Endometrium (tissue), 2 donors: ENCODE measurements at regions not wholly inside any gene's neighbourhood (a gene's known extent, or its start where the extent isn't known, plus 50 kb on each side); places are given as distances from the start of the nearest gene placed in this dataset.
"Not testable (repeated sequence)": the region's sequence is repeated elsewhere in the genome, so short reads cannot be mapped to it uniquely, and the experiment has no call there.

Source experiments
- FAIRE-seq: peaks from 2 replicates; lab custom pipeline; 2012; peaks lifted over from hg19 to GRCh38; lab: Jason Lieb, UNC
- donor health status: control.
- donor health status: control.

DNA sequence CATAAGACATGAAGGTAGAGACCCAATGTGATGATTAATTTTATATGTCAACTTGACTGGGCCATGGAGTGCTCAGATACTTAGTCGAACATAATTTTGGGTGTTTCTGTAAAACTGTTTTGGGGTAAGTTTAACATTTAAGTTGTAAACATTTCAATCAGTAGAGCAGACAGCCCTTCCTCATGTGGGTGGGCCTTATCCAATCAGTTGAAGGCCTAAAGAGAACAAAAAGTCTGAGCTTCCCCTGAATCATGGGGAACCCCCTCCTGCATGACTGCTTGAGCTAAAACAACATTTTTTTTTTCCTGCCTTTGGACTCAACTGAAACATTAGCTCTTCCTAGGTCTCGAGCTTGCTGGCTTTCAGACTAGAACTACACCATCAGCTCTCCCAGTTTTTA lies 327.3 kb upstream of the SOX9 start:
- FAIRE-seq, result no peak

DNA sequence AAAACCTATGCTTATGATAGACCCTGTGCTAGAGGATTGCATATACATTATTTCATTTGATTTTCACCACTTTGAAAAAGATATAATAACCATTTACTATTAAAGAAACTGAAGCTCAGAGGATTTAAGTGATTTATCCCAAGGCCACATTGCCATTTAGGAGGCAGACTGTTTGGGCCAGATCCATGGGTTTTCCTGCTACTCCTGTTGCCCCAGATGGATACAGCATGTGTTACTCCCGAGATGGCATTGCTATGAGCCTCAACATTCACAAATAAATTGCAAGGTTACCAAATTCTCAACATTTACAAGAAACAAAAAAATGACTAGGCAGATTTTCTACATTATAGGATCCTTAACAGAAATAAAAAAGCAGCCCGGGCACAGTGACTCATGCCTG lies 322.1 kb upstream of the SOX9 start:
- no peak for FAIRE-seq

DNA sequence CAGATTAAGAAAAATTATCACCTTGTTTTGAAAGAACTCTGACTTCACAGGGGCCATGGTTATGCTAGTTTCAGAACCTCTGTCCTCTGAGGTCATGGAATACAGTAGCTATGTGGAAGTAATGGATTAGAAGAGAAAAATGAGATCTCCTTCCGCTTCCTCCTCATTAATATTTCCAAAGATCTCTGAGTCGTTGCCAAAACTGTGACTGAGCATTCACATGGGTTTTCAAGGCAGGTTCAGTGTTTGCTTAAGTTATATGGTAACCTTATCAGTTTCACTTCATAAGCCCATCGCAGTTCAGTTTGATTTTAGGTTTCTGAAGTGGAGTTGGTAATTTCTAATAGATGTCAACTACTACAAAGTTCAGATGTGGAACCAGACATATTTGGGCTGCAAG lies 321.2 kb upstream of the SOX9 start:
- no peak for FAIRE-seq

DNA sequence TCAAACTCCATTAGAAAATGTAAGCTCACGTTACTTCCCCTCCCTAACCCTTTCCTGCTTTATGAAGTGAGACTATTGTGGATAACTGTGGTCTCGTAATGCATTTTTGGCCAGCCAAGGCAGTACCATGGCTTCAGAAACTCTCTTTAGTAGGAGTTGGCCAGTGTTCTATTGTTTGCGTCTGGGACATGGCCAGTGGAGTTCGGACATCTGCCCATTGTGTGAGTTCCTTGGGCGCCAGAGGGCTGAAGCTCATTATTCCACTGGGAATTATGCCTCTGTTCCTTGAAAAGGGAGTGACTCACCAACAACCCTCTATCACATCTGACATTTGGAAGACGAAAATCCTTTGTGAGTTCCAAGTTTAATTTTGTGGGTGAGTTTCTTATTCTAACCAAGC lies 319.5 kb upstream of the SOX9 start:
- no peak for FAIRE-seq

DNA sequence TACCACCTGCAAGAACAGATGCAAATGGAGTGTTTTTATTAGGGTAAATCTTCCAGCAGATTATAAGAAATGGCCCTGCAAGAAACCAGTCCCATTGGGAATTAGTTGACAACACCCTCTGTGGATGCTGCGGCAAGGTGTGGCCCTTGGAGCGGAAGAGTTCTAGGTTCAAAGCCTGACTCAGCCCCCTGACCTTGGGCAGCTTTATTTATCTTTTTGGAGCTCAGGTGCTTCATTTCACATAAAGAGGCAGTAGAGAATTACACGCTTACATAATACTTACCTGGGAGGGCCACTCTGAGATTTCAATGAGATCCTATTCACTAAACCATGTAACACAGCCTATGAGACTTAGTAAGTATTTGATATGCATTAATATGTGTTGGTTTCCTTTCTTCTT lies 318.2 kb upstream of the SOX9 start:
- no peak for FAIRE-seq

DNA sequence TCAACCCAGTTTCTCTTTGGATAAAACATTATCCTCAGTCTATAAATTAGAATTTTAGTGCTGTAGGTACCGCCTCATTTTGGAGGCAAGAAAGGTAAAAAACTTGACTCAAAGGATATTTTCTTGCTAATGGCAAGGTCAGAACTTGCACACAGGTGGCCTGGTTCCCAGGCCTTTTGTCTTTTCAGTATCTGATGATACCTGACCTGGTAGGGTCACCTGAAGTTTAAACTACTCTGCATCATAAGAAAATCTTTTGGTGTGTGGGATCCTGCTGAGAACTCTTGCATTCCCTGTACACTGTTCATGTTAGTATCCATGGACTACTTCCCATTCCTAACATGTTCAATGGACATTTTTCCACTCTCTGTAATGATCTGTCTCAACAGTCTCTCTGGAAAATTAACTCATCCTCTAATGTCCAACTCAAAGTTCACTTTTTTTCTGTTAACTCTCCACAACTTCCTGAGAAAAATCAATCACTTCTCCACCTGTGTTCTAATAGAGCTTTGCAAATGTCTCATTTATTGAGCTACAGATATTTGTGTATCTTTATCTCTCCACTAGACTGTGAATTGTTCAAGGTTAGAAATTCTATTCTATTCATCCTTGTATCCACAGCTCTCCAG lies 317.1 kb upstream of the SOX9 start:
- FAIRE-seq, result no peak

DNA sequence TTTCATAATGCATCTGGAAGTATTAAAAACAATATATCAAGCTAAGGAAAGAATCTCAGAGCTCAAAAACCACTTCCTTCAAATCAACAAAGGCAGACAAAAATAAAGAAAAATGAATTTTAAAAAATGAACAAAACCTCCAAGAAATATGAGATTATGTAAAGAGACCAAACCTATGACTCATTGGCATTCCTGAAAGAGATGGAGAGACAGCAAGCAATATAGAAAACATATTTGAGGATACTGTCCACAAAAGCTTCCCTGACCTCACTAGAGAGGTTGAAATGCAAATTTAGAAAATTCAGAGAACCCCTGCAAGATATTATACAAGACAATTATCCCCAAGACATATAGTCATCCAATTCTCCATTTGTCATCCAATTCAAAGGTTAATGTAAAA lies 311.3 kb upstream of the SOX9 start:
- no peak for FAIRE-seq

DNA sequence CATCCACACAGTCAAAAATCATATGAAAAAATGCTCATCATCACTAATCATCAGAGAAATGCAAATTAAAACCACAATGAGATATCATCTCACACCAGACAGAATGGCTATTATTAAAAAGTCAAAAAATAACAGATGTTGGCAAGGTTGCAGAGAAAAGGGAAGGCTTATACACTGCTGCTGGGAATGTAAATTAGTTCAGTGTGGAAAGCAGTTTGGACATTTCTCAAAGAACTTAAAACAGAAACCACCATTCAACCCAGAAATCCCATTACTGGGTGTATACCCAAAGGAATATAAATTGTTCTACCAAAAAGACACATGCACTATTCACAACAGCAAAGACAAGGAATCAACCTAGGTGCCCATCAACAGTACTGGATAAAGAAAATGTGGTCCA lies 307.0 kb upstream of the SOX9 start:
- not testable (repeated sequence) for FAIRE-seq

DNA sequence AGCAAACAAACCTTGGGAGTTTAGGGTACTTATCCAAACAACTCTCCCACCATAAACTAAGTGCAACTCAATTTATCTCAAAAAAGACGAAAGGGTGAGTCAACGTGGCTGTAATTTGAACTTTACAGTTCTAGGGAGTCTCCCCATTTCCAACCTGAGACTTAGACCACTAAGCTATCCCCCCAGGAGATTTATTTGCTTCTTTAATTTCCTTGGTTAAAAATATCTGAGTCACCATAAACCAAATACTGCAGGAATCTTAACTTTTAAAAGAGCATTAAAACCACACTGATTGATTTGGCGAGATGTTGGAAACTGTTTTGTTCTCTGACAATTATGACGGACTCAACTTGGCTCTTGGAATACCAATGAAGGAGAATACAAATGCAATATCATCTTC lies 299.3 kb upstream of the SOX9 start:
- FAIRE-seq, result no peak

DNA sequence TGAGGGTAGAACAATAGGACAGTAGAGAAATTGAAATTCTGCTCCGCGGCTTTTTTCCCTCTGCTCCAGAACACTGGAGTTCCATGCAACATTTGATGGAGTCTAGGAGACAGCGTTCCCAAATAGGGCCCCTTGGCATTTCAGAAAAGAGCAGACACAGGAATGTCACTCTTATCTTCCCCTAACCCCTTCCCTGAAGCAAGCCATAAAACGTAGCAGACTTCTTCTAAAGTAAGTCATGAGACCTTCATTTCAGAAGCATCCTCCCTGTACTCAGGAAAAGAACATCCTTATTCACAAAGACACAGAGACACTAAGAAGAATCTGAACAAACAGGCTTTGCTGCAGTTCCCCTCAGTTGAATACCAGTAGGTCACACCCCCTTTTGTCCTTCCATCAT lies 296.1 kb upstream of the SOX9 start:
- FAIRE-seq, result no peak

DNA sequence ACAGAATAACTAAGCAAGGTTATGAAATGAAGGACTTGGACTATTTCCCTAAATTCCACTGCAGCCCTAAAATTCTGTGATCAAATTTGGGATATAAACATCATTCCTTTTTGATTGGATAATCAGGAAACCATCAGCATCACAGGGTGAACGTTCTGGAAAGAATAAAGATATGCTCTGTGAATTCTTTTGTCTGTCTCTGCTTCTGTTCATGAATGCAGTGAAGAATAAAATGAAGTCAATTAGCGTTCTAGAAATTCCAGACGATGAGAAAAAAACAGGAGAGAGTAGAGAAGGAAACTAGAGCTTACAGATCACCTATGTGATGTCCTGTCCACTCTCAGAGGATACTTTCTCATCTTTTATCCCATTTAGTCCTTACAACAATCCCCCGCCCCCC lies 295.1 kb upstream of the SOX9 start:
- FAIRE-seq, result no peak

DNA sequence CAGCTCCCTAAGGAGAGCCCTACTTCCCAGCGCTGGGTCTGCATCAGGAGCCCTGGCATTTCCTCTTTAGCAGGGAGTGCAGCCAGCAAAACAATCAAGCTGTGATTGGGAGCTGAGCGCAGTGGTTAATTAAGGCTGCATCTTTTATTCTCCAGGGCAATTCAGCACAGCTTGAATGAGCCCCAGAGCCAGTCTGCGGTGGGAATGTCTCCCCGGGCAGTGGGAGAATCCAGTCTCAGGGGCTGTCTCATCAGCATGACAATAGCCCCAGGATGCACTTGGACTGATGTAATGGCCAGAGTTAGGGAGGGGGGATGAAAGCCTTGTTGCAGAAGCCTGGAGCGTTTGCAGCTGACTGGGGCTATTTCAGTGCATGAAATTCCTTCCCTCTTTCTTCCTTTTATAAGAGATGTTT lies 292.6 kb upstream of the SOX9 start:
- no peak for FAIRE-seq

DNA sequence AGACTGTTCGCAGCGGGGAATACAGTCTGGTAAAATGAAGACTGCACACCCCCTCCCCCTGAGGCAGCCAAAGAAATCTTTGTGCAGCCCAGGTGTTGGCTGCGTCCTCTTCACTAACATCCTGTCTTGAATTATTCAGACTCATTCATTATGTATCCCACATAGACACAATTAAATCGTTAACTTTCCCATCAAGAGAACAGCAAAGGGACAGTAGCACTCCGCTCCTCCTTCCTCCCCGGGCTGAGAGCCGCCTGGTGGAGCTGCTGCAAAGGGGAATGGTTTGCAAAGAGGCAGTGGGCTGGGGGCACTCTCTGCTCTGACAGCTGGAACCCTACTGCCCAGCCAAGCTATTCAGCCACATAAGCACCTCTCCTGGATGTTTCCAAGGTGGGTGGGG lies 290.0 kb upstream of the SOX9 start:
- no peak for FAIRE-seq

DNA sequence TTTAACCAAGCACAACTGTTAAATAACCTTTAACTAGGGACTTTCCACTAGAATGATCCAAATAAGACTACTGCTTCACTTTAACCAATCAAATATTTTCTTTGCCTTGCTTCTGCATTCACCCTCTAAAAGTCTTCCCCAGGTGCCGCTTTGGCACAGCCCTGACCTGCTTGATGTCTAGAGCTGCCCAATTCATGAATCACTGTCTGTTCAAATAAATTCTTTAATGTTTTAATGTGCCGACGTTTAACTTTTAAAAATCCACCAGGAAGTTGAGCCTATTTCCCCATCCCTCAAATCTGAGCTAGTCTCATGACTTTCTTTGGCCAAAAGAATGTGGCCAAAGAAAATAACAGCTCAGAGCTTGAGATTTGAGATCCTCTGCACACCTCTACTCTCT lies 277.8 kb upstream of the SOX9 start:
- no peak for FAIRE-seq

DNA sequence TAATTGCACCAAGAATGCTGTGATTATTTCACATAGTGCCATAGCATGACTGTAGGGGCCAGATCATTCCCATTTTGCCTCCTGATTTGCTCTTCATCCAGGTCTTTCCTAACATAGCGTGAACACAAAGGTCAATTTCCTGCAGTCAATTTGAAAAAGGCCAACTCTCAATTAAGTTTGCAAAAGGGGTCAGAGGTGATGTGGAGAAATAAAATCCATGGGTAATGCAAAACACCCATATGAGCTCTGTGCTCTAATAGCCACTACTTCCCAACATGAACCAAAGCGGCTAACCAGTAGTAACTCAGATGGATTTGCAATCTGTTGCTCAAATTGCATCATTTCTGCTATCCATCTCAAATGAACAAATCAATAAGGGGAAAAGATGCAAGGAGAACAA lies 275.5 kb upstream of the SOX9 start:
- no peak for FAIRE-seq

DNA sequence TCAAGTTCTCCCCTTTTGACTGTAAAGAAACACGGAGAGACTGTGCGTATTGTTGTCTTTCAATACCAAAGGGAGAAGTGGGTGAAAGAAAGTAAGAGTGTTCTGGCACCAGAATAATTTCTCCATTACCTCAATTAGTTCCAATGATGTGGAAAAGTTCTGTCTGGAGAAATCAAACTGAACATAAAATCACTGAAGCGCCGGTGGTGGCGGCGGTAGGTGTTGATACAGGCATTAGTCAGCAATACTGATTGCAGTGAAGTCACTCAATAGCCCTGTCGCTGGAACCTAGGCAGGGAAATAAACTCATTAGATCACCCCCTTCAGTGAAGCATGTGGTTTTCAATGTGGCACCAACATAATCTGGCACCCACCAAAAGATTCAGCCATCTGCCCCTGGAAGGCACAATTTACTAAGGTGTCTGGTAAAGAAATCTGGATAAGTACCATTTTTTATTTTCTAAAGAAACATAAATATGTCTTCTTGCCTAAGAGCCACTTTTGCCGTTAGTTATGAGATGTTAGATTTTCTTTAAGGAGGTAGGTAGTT lies 274.2 kb upstream of the SOX9 start:
- FAIRE-seq, result no peak

DNA sequence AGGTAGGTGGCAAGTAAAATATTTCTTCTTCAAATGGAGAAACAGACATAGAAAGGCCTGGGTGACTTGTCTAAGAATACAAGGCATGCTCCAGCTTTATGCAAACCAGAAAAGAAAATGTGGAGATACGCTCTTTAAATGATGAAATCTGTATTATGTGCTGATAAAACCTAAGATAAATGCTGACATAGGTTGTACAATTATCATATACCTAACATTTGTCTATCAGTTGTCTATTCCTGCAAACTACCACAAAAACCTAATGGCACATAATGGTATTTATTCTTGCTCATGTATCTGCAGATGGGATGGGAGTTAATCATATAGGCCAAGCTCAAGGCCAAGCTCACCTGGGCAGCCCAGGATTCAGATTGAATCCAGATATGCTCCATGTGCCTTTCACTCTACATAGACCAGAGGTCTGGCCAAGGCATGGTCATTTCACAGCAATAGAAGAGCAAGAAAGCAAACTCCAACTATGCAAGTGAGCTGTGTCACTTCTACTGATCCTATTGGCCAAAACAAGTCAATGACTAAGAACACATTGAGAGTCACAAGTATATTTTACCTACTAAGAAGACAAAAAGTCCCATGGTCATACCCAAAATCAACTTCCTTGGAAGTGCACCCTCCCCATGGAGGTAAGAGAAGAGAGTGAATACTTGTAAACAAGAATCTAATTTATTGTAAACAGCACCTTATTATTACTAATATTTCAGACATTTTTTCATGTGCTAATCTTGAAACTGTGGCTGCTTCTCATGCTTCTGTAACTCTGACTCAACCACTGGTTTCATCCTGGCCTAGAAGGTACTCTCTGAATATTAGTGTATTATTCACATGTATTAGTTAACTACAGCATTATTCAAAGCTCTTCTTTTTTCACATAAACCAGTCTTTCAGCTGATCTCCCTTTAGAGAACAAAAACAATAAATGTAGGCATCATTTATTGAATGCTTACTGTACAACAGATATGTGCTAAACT lies 270.7 kb upstream of the SOX9 start:
- no peak for FAIRE-seq

DNA sequence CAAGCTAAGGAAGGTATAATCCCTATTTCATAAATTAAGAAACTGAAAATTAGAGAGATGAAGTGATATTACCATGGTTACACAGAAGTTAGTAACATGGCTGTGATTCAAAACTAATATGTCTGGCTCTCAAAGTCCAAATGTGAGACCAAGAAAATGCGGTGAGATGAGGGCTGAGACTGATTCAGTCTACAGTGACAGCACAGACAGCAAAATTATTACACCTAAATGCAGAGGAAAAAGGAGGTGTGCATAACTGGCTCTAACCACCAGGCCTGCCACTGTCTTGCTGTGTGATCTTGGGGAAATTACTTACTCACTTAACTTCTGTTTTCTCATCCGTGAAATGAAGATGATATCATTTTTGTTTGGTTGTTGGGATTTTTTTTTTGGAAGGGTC lies 270.0 kb upstream of the SOX9 start:
- no peak for FAIRE-seq

DNA sequence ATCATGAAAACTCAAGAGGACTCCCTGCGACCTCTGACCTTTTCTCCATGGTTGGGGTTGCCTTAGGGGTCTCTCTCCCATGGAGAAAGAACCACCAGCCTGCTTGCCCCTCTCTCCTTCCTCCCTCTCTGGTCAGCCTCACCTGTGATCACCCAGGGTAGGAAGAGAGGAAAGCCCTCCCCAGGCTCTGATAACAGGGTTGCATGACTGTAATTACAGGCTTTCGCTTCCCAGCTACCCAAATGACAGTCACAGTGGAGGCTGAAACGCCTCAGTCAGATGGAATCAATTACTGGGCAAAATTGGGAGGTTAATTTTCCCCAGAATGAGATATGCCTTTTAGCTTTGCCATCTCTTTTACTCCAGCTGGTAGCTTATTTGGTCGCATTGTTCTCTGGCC lies 265.8 kb upstream of the SOX9 start:
- FAIRE-seq, result no peak

DNA sequence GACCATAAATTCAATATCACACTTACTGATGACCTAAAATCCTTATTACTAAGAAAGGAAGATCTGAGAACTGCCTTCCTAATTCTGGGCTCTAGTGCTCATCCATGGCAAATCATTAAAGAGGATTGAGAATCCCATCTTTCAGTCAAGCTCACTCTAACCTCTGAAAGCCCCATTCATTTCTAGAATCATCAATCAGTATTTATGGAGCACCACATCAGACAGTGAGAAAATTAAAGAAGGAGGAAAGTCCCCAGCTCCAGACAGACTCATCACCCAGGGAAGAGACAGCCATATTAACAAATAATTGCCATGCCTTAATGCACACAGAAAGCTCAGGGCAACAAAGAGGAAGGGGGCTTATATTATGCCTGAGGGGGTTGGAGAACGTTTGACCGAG lies 256.1 kb upstream of the SOX9 start:
- no peak for FAIRE-seq

DNA sequence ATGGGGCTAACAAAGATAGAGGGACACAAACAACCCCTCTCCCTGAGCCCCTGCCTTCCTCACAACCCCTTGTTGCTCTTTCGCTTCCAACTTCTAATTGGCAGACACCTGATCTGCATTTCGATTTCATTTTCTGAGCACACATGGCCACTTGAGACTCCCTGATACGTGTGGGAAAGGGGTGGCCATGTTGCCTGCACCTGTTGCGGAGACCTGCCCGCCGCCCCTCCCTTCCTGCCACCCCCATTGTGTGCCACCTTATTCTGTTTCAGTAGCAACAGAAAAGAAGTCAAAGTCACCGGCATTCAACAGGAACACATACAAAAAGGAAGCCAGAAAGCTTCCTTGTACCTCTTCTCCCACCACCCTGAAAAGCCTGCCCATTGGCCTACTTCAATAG lies 254.7 kb upstream of the SOX9 start:
- FAIRE-seq, result no peak

DNA sequence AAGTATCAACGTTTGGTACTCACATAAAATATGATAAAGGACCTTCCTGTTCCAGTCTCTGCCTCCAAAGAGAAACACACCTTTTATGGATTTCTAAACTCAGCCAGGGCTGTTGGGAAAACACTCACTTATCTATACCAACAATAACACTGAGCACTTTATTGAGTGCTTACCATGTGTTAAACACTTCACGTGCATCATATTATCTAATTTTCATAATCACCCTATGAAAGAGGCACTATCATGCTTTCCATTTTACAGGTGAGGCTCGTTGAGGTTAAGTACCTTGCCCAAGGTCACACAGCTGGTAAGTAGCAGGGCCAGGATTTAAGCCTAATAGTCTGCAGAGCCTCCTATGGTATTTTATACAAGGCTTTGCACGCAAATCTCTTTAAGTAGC lies 251.5 kb upstream of the SOX9 start:
- FAIRE-seq, result no peak

DNA sequence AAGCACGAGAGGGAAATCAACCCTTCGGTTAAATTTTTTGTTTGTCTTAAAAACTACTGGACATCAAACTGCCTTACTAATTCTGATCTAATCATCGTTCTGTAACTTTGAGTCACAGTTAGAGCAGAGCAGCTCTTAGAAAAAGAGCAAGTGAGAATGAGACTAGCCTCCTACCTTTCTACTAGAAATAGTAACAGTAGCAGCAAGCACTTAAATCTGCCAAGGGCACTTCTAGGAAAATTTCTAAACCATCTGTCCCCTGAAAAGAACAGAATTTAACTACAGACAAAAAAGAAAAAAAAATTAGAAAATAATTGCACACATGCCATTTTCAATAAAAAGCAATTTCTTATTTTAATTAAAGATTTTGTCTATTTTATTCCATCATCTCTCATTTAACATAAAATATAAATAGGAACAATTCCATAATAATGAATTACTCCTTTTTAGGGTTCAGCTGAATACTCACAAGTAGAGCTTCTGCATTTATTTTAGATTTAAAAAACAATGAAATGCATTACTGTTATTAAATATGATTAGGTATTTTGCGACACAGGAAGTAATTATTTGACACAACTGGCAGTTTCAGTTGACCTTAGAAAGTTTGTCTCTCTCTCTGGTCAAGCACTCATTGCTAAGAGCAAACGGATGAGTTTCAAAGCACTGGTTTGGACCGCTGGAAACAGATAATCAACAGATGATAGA lies 250.8 kb upstream of the SOX9 start:
- FAIRE-seq, result no peak
